HS-27A (cell line): ENCODE measurements at regions not wholly inside any gene's neighbourhood (a gene's known extent, or its start where the extent isn't known, plus 50 kb on each side); places are given as distances from the start of the nearest gene placed in this dataset.

ENCODE experiments used
- DNase-seq: peaks from one replicate; pipeline ENCODE4 v3.0.0-alpha.2; 2012; ENCODE audit warnings: low read depth, missing footprints

DNA sequence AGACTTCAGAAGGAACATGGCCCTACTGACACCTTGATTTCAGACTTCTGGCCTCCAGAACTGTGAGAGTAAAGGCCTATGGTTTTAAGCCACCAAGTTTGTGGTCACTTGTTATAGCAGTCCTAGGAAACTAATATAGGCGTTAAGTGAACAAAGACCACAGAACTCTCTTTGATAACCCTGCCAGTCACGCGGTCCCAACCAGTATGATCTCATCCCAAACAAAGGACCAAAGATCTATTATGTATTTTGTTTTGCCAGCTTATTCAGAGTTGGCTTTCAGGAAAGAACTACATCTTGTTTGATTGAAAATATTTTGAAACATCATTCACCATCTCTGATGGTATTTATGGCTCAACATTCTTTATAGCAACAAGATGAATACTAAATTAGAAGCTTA, 294.4 kb upstream of the SLCO3A1 start:
- DNase-seq = no peak

DNA sequence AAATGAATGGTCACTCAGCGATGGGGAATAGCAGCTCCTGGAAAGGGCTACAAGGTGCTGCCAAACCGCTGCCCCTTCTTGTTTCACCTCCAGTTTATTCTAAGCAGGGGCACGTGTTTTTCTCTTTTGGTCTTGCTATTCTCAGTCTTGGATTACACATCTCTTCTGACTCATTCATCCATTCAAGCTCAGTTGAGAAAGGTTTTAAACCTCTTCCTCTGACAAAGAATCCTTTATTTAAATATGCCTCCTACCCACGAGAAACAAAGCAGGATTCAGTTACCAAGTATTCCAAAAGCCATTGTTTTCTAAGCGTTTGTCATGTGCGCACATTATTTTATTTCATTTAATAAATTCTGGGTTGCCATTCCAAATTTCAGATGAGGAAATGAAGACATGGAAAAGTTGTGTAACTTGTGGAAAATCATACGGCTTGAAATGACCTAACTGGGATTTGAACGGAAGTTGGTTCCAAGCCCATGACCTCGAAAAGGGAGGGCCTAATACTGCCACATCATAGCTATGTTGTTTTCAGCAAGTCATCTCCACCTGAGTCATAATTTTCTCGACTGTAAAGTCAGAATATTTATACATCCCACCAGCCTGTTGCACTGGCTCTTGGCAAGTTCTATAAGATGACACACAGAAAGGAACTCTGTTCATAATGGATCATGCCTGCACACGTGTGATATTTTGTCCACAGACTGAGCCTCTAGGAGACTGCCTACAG, 292.0 kb upstream of the SLCO3A1 start:
- DNase-seq = no peak

DNA sequence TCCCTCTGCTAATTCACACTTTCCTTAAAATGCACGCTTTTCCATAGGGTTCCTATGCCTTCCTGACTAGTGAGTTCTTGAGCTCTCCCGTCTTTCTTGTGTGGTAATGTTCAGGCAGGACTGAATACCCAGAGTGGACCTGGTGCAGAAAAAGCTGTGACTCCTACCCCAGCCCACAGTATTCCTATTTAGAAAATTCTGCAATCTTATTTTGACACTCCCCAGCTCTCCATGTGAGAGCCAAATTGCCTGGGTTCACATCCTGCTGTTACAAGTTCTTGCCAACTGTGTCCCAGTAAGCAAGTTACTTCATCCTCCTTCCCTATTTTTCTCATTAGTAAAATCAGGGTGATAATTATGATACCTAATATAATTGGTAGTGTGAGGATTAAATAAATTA, 290.8 kb upstream of the SLCO3A1 start:
- DNase-seq = no peak

DNA sequence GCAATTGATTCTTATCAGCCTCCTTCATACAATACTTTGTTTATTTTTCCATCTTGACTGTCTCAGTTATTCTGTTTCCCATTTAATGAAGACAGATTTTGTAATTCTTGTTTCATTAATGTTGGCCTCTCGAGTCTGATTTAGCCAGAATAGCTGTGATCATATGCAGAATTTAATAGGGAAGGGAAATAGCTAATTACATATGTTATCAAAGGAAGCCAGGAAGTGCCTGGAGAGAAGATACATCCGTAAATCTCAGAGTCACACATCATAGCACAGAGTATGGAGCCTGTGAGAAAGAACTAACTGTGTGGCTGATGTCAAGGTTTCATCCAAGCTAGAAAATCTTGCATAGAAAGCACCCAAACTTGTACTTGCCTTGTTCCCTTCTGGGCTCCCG, 288.9 kb upstream of the SLCO3A1 start:
- DNase-seq = no peak

DNA sequence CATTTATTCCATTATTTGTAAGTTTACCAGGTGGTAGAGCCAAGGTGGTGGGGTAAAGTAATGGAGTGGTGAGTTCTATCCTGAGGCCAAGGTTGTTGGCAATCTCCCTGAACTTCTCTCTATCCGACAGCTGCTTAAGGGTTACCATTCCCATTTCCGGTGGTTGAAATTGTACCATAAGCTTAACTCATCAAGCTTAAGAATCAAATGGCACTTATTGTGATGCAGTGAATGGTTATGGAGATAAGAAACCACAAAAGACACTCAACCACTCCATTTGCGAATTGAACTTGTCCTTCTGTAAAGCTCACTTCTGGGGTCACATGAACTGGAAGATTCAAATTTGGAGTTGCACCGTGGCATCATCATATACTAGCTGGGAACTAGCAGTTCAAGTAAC, 287.4 kb upstream of the SLCO3A1 start:
- DNase-seq = no peak

DNA sequence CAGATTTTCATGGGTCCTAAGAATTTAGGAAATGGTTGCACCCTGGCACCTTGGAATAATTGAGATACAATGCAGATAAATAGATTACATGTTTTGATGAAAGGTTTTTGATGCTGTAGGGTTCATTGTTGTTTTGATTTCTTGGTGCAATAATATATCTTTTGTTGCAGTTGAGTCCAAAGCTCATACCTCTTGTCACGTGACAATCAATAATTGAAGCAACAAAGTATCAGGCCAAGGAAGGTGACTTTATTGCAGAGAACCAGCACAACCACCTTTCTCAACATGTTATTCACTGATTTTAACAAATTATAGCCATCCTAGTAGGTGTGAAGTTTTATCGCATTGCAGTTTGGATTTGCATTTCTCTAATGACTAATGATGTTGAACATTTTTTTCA, 285.5 kb upstream of the SLCO3A1 start:
- no peak for DNase-seq

DNA sequence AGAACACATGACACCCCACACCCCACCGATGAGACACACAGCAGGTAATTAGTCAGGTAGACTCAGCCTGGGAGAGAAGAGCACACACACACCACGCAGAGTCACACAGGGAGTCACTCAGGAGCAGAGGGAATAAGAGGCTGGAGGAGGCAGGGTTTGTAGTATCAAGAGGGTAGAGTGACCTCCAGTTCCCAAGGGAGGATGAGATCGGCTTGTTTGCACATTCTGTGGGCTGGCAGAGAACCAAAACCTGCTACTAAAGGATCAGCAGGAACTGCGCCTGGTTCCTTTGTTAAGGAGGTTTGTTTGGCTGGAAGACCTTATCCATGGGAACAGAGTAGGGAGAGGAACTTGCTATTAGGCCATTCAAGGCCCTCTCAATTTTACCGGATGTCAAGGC, 281.4 kb upstream of the SLCO3A1 start:
- DNase-seq = no peak

DNA sequence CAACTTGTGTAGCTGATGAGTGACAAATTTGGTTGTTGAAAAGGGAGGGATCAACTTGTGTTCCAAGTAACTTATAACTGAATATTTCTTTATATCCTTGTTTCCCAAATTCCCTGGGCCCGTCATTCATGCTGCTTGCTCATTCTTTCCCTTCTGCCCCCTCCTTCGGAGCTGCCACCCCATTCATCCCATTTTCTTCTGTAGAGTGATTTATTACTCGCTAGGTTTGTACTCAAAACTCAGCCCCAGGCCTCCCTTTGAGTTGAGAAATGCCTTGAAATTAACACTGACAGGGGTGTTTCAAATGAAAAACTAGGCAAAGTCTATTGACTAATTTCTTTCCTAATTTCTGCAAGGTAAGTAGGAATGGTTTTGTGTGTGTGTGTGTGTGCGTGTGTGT, 277.4 kb upstream of the SLCO3A1 start:
- DNase-seq = no peak

DNA sequence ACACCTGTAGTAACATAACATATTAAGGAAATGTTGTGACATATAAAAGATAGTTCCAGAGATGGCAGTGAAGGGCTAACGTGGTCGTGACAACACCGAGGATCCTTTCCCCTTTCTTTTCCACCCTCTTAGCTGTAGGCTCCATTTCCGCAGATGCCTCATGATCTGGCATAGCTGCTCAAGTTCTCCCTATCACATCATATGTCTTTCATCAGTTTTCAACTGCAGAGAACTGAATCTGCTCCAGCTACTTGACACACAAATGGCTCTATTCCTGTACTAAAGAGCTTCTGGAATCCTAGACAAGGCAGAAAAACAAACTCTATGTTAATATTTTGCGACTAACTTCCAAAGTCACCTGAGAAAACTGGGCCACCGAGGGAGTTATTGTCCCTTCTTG, 275.0 kb upstream of the SLCO3A1 start:
- no peak for DNase-seq

DNA sequence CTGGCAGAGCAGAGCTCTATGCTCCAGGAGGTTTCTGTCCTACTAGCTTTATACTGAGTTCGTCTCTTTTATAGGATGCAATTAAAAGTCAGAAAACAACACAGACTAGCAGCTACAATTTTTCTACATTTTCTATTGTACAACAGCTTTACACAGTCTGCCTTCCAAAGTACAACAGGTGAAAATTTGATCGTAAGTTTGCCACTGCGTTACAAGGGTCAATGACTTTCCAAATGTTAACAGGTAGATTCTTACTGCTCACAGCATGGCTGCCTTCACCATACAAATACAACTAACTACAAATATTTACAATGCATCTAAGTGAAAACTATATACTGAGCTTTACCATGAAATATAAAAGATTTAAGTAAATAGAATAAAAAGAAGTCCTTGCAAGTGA, 268.6 kb upstream of the SLCO3A1 start:
- no peak for DNase-seq

DNA sequence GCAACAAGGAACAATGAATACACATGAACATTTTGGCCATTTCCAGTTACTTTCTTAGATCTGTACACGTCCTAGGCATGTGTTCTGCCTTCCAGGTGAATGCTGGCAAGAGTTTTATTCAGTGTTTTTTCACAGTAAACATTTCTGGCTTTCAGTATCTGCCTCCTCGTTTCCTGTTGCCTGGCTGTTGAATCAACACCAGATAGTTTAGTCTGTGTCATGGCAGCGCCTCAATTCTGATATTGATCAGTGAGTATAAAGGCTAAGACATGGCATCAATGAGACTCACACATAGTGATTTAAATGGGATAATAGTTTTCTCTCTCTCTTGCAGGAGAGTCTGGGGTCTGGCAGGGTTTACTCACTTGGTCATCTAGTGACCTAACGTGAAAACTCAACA, 266.9 kb upstream of the SLCO3A1 start:
- no peak for DNase-seq

DNA sequence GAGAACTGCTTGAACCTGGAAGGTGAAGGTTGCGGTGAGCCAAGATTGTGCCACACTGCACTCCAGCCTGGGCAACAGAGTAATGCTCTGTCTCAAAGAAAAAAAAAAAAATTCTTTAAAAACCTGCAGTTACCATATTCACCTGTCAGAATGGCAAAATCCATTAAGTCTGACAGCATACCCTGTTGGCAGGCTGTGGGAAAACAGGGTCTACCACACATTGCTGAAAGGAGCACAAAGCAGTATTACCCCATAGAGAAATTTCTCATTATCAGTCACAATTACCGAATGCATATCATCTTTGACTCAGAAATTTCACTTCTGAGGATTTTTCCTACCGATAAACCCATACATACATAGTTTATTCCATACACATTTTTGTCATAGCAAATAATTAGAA, 264.1 kb upstream of the SLCO3A1 start:
- no peak for DNase-seq

DNA sequence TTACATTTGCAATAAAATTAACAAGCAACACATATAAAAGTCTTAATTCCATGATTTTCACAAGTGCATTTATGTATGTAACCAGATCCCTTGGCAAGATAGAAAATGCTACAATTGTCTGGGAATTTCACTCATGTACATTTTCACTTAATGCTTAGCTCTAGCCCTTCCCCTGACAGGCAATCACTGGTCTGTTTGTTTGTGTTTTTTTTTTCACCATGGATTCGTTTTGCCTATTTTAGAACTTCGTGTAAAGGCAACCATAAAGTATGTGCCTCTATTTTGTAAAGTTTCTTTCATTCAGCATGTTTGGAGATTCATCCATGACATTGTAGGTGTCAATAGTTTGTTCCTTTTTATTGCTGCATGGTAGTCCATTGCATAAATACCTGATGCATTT, 260.9 kb upstream of the SLCO3A1 start:
- DNase-seq = no peak

DNA sequence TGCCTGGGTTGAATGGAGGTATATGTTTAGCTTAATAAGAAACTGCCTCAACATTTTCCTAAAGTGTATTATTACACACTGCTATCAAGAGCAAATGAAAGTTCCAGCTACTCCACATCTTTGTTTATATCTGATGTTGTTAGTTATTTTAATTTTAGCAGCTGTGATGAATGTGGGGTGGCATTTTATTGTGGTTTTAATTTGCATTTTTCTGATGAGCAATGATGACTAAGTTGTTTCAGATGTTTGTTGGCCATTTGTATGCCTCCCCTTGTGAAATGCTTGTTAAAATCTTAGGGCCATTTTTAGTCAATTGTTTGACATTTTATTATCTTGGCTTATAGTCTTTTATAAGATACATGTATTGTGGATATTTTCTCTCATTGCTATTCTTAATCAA, 260.4 kb upstream of the SLCO3A1 start:
- no peak for DNase-seq

DNA sequence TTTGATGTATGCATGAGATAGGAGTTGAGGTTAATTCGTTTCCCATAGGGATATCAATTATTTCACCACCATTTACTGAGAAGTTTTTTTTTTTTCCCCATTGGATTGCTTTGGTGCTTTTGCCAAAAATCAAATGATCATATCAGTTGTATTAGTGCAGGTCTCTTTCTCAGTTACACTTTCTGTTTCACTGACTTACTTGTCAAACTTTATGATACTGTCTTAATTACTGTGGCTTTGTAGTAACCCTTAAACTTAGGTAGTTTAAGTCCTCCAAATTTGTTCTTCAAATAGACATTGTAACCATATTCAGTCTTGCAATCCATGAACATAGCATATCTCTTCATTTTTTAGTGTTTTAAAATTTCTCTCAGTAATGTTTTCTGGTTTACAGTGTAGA, 259.9 kb upstream of the SLCO3A1 start:
- no peak for DNase-seq

DNA sequence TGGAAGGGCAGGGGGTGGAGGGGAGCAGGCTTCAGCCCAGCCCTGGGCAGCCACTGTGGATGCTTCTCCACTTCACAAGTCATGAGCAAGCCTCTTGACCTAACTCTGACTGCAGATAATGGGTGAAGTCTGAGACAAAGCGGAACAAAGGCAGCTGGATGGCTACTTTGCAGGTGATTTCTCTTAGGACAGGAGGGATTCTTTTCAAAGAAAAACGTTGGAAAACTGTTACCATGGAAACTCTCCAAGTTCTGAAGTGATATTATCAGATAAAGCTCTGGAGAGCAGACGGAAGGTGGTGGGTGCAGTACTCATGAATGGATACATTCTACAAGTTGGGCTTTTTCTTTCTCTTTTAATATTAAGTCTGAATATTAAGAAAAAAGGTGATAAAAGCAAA, 254.2 kb upstream of the SLCO3A1 start:
- DNase-seq = no peak

DNA sequence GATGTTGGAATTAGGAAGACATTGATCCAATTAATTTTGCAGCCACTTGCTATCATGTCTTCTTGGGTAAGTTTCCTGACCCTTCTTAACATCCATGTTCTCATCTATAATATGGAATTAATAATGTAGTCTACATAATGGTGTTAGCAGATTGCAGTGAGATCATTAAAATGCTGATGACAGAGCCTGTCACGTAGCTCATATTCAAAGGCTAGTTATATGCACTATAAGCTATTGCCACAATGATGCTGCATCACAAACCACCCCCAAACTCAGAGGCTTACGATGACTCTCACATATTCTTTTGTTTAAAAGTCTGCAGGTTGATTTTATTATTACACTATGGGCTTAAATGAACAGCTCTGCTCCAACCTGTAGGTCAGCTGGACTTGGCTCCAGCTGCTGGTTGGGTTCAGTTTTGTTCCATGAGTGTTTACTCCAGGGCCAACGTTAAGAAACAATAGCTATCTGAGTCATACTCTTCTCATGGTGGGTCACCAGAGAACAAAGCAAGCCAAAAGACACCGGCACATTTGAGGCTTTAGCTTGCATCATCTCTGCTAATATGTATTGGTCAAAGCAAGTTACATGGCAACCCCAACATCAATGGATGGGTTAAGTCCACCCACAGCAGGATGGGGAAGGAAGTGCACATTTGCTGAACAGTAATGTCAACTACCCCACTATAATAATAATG, 250.0 kb upstream of the SLCO3A1 start:
- no peak for DNase-seq

DNA sequence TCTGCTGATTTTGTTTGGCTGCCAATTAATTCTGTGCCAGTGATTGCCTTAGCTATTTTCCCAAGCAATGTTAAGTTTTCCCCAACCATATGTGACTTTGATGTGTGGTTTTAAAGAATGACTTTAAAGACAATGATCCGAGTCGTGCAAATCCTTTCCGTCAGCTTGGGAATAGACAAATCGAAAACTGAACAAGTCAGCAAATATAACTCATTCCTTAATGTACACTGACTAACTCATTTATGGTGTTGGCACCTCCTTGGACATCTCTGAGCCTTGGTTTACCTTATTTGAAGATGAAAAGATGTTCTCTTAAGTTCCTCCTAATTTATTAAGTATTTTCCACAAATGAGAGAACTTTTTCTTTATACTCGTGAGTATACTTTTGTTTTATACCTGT, 249.4 kb upstream of the SLCO3A1 start:
- DNase-seq = no peak

DNA sequence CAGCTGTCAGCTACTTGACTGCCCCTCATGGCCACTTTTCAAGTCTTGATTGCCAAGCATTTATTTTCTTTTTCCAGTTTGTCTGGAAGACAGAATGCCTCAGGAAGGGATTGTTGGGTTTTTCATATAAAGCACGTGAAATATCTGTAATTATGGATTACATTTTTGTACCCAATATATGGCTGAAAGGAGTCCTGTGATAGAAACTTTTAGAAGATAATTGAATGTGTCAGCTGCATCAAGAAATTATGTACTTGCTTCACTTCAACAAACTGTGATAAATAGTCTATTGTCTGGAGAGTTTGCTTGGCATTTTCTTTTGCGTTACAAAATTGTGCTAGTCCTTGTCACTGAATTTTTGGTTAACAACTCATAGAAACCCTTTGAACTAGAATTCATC, 247.9 kb upstream of the SLCO3A1 start:
- no peak for DNase-seq

DNA sequence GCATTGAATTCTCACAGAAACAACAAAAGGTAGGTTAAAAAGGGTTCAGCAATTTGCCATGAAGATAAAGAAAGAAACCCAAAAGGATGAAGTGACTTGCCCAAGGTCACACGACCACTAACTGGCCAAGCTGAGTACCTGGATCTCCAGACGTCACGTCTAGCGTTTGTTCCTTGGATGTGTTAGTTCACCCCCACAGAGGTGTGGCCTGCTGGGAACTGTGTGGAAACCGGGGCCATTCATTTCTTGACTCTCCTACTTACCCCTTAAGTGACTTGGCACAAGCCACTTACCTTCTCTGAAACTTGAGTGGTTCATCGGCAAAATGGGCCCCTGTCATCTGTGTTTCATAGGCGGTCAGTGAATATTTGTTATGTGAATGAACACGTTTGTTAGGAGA, 244.3 kb upstream of the SLCO3A1 start:
- no peak for DNase-seq

DNA sequence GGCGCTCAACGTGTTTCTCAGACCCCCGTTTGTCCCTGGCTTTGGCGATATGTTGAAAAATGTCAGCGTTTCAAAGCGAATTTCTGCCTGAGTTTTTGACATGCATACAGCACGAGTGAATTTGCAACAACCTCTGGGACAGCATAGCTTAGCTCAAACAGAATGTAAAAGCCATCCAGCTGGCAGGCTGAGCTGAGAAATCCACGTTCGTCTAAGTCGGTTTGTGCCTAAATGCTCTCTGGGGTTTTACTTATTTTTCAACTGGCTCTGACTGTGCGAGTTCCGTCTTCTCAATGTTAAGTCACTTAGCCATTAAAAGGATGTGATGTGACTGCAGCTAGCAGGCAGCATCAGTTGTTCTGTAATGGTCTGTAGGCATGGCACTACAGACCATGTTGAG, 243.5 kb upstream of the SLCO3A1 start:
- DNase-seq = no peak

DNA sequence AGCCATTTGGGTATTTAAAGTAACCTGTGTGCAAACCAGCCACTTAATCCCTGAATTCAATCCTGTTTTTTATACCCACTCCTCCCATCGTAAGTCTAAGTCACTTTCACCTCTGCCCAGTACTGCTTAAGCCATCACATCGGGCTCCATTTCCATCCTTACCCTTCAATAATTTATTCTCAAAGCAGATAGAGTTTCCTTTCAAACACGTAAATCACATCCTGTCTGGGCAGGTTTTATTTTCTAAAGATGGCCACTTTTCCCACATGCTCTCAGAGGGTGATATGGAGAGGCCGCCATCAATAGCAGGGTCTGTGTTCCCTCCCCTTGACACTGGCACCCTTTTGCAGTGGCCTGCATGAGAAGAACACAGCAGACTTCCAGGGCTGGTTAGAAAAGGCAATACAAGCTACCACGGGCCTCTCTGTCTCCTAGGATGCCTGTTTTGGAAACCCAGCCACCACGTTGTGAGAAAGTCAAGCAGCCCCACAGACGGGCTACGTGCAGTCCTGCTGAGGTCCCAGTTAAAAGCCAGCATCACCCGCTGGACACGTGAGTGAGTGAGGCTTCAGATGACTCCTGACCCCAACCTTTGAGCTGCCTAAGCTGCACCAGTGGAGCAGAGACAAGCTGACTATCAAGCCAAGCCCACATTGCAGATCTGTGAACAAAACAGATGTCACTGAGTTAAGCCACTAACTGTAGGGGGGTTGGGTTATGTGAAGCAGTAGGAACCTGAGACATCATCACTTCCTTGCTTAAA, 241.8 kb upstream of the SLCO3A1 start:
- DNase-seq = no peak

DNA sequence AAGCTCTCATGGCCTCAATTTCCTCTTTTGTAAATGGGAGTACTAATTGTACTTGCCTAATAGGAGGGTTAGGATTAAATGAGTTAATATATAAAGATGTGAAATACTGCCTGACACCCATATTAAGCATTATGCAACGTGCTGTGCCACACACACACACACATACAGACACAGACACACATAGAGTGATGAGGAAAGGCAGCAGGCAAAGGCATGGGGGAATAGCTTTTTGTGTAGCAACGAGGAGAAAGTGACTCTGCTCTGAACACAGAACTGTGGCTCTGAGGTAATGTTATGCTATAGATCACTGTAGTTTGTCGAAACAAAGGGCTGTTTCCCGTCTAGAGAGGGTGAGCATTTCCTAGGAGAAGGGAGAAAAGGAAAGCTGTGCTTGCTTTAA, 233.3 kb upstream of the SLCO3A1 start:
- DNase-seq = no peak
